GM23338 (cell line): ENCODE measurements at regions not wholly inside any gene's neighbourhood (a gene's known extent, or its start where the extent isn't known, plus 50 kb on each side); places are given as distances from the start of the nearest gene placed in this dataset.

Source experiments
- ATAC-seq: fragments of 200-7000 bp; cut with Tn5 transposase; 3 replicates; pipeline ENCODE4 v1.9.1; 2020
- DNase-seq: peaks from one replicate; pipeline ENCODE4 v3.0.0-alpha.2; 2015; ENCODE audit warnings: low spot score
- H2AFZ ChIP-seq: fragments of 200-600 bp; sonication (generic); 2 replicates; pipeline ENCODE4 v1.8.0; 2016; ENCODE audit warnings: antibody characterized with exemption, mild to moderate bottlenecking, moderate library complexity
- H3F3A ChIP-seq: fragments of 200-600 bp; sonication (generic); replicated peaks from 2 replicates; pipeline ENCODE4 v1.8.0; 2017; ENCODE audit warnings: antibody characterized with exemption, mixed run types, low read depth
- H3K27ac ChIP-seq: fragments of 200-600 bp; sonication (generic); 2 replicates; pipeline ENCODE4 v1.6.1; 2016; ENCODE audit warnings: low read depth
- H3K27me3 ChIP-seq: fragments of 200-600 bp; sonication (generic); 2 replicates; pipeline ENCODE4 v1.8.0; 2016; ENCODE audit warnings: mild to moderate bottlenecking, mixed run types, moderate library complexity; ENCODE audit not compliant: insufficient read depth
- H3K36me3 ChIP-seq: fragments of 200-600 bp; sonication (generic); 2 replicates; pipeline ENCODE4 v1.8.0; 2016; ENCODE audit warnings: mild to moderate bottlenecking; ENCODE audit not compliant: insufficient read depth
- H3K4me1 ChIP-seq: fragments of 200-600 bp; sonication (generic); 2 replicates; pipeline ENCODE4 v1.8.0; 2016; ENCODE audit warnings: mild to moderate bottlenecking, moderate library complexity; ENCODE audit not compliant: insufficient read depth
- H3K4me2 ChIP-seq: fragments of 200-600 bp; sonication (generic); 2 replicates; pipeline ENCODE4 v1.7.1; 2017; ENCODE audit warnings: mixed run types
- H3K4me3 ChIP-seq: fragments of 200-600 bp; sonication (generic); 2 replicates; pipeline ENCODE4 v1.6.1; 2016; ENCODE audit warnings: mixed run types
- H3K79me2 ChIP-seq: fragments of 200-600 bp; sonication (generic); replicated peaks from 2 replicates; pipeline ENCODE4 v1.8.0; 2017; ENCODE audit warnings: mild to moderate bottlenecking; ENCODE audit not compliant: insufficient read depth
- H3K9me2 ChIP-seq: fragments of 200-600 bp; sonication (generic); 2 replicates; pipeline ENCODE4 v1.8.0; 2017; ENCODE audit not compliant: insufficient read depth
- H4K20me1 ChIP-seq: fragments of 200-600 bp; sonication (generic); replicated peaks from 2 replicates; pipeline ENCODE4 v1.8.0; 2017; ENCODE audit warnings: mild to moderate bottlenecking; ENCODE audit not compliant: insufficient read depth
- H3K27ac Mint-ChIP-seq: 2 replicates; pipeline ENCODE4 v1.8.0; 2020; ENCODE audit warnings: inconsistent platforms, mild to moderate bottlenecking, moderate library complexity, mixed read lengths
- H3K27me3 Mint-ChIP-seq: 3 replicates; pipeline ENCODE4 v1.8.0; 2022; ENCODE audit warnings: low read depth, mild to moderate bottlenecking, moderate library complexity, mixed read lengths, inconsistent platforms; ENCODE audit not compliant: insufficient read depth, poor library complexity
- H3K36me3 Mint-ChIP-seq: 3 replicates; pipeline ENCODE4 v1.8.0; 2021; ENCODE audit warnings: low read depth, mild to moderate bottlenecking, inconsistent platforms, moderate library complexity, mixed read lengths
- H3K4me1 Mint-ChIP-seq: 3 replicates; pipeline ENCODE4 v1.8.0; 2020; ENCODE audit warnings: mild to moderate bottlenecking, inconsistent platforms, mixed read lengths
- H3K4me3 Mint-ChIP-seq: 3 replicates; pipeline ENCODE4 v1.8.0; 2021; ENCODE audit warnings: moderate library complexity, mild to moderate bottlenecking, inconsistent platforms, mixed read lengths
- H3K9me3 Mint-ChIP-seq: 3 replicates; pipeline ENCODE4 v1.8.0; 2020; ENCODE audit warnings: moderate library complexity, mild to moderate bottlenecking, inconsistent platforms, mixed read lengths
- CREB1 ChIP-seq: fragments of 250-450 bp; sonication (Bioruptor Pico); IDR thresholded peaks from 2 replicates; pipeline ENCODE4 v1.5.0; 2020; ENCODE audit warnings: low read depth, mild to moderate bottlenecking, moderate library complexity
- EZH2phosphoT487 ChIP-seq: fragments of 200-600 bp; sonication (generic); IDR thresholded peaks from one replicate; pipeline ENCODE4 v1.8.1; 2018; ENCODE audit warnings: antibody characterized with exemption; ENCODE audit not compliant: unreplicated experiment
- JUNB ChIP-seq: IDR thresholded peaks from one replicate; pipeline ENCODE4 v1.6.1; 2016; ENCODE audit warnings: antibody characterized with exemption; ENCODE audit not compliant: unreplicated experiment
- NANOG ChIP-seq: IDR thresholded peaks from 2 replicates; pipeline ENCODE4 v1.6.1; 2016; ENCODE audit warnings: antibody characterized with exemption, borderline replicate concordance
- POLR2AphosphoS5 ChIP-seq: IDR thresholded peaks from 2 replicates; pipeline ENCODE4 v1.6.1; 2016; ENCODE audit warnings: antibody characterized with exemption, low read depth
- STAT1 ChIP-seq: IDR thresholded peaks from one replicate; pipeline ENCODE4 v1.6.1; 2016; ENCODE audit warnings: antibody characterized with exemption; ENCODE audit not compliant: unreplicated experiment
- ZNF114 ChIP-seq: fragments of 250-450 bp; sonication (Bioruptor Pico); IDR thresholded peaks from 2 replicates; pipeline ENCODE4 v1.5.0; 2020; ENCODE audit warnings: mild to moderate bottlenecking, moderate library complexity
- ZNF331 ChIP-seq: fragments of 250-450 bp; sonication (Bioruptor Pico); IDR thresholded peaks from 2 replicates; pipeline ENCODE4 v1.5.0; 2020; ENCODE audit warnings: low read depth, mild to moderate bottlenecking, moderate library complexity
- TF ChIP-seq, protein P1 (sequence below): IDR thresholded peaks from one replicate; pipeline ENCODE4 v1.6.1; 2018; ENCODE audit warnings: antibody characterized with exemption; ENCODE audit not compliant: unreplicated experiment
- TF ChIP-seq, protein P2 (sequence below): IDR thresholded peaks from 2 replicates; pipeline ENCODE4 v1.6.1; 2016; ENCODE audit warnings: antibody characterized with exemption
- TF ChIP-seq, protein P3 (sequence below): fragments of 250-450 bp; sonication (Bioruptor Pico); IDR thresholded peaks from 2 replicates; pipeline ENCODE4 v1.5.0; 2020; ENCODE audit warnings: mild to moderate bottlenecking, moderate library complexity

DNA sequence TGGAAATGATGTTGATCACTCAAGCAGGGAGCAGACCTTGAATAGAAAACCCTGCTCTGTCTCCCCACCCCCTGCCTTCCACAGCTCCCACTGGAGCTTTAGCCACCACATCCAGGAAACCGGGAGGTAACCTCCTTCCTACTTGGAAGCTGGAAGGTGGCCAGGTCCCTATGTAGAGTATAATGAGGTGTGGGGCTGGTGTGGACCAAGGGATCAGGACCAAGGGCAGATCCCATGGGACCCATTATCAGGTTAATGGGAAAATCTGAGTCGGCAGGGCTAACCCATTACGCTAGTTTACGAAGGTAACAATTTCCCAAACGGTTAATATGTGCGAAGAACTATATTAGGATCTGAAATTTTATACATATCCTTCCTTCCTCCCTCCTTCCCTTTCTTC lies 321.9 kb downstream of the MIAT start (continued):
- TF ChIP-seq, protein P1, sequence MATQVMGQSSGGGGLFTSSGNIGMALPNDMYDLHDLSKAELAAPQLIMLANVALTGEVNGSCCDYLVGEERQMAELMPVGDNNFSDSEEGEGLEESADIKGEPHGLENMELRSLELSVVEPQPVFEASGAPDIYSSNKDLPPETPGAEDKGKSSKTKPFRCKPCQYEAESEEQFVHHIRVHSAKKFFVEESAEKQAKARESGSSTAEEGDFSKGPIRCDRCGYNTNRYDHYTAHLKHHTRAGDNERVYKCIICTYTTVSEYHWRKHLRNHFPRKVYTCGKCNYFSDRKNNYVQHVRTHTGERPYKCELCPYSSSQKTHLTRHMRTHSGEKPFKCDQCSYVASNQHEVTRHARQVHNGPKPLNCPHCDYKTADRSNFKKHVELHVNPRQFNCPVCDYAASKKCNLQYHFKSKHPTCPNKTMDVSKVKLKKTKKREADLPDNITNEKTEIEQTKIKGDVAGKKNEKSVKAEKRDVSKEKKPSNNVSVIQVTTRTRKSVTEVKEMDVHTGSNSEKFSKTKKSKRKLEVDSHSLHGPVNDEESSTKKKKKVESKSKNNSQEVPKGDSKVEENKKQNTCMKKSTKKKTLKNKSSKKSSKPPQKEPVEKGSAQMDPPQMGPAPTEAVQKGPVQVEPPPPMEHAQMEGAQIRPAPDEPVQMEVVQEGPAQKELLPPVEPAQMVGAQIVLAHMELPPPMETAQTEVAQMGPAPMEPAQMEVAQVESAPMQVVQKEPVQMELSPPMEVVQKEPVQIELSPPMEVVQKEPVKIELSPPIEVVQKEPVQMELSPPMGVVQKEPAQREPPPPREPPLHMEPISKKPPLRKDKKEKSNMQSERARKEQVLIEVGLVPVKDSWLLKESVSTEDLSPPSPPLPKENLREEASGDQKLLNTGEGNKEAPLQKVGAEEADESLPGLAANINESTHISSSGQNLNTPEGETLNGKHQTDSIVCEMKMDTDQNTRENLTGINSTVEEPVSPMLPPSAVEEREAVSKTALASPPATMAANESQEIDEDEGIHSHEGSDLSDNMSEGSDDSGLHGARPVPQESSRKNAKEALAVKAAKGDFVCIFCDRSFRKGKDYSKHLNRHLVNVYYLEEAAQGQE, result peak; percentile 74

DNA sequence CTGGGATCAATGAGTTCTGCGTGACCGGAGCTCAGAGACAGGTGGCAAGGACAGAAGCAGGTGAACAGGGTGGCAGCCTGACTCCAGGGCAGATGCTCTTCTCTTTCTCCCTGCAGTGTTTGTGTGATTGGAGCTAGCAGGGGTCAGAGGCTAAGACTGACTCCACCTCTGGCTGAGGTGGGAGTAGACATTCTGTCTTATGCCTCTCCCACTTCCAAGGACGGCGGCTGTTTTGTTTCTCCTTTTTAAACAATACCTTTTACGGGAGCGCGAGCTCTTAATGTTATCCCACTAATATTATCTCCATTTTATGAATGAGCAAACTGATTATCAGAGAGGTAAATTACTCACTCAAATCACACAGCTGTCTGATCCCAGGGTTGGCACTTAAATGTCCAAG lies 323.7 kb downstream of the MIAT start:
- Histone ChIP-seq H4K20me1 (no peaks in the 10 kb centered on the region), H3K27me3 (no peaks in the 10 kb centered on the region), H2AFZ (no peak overlapping the region), H3K36me3 (no peaks in the 10 kb centered on the region), H3K9me2 (no peaks in the 10 kb centered on the region), H3F3A (no peaks in the 10 kb centered on the region), H3K79me2 (no peaks in the 10 kb centered on the region), H3K4me3 (no peak overlapping the region), H3K4me2 (no peak overlapping the region), H3K4me1 (peaks cover 8% of the 10 kb centered on the region), H3K27ac (no peak overlapping the region)
- Mint-ChIP-seq H3K36me3 (no peaks in the 10 kb centered on the region), H3K9me3 (no peaks in the 10 kb centered on the region), H3K27ac (no peak overlapping the region), H3K27me3 (peaks cover 3% of the 10 kb centered on the region), H3K4me1 (peaks cover 5% of the 10 kb centered on the region), H3K4me3 (no peak overlapping the region)
- DNase-seq (no peak), ATAC-seq (no peak; the same call in 2 of the 3 replicates)
- TF ChIP-seq STAT1 (no peak), CREB1 (CRISPR knock-in tag) (no peak), POLR2AphosphoS5 (no peak), ZNF331 (CRISPR knock-in tag) (no peak), JUNB (no peak), ZNF114 (CRISPR knock-in tag) (no peak), NANOG (no peak), EZH2phosphoT487 (no peak)
- TF ChIP-seq, protein P2, sequence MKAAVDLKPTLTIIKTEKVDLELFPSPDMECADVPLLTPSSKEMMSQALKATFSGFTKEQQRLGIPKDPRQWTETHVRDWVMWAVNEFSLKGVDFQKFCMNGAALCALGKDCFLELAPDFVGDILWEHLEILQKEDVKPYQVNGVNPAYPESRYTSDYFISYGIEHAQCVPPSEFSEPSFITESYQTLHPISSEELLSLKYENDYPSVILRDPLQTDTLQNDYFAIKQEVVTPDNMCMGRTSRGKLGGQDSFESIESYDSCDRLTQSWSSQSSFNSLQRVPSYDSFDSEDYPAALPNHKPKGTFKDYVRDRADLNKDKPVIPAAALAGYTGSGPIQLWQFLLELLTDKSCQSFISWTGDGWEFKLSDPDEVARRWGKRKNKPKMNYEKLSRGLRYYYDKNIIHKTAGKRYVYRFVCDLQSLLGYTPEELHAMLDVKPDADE, result no peak
- TF ChIP-seq, protein P1, result no peak
- TF ChIP-seq, protein P3, sequence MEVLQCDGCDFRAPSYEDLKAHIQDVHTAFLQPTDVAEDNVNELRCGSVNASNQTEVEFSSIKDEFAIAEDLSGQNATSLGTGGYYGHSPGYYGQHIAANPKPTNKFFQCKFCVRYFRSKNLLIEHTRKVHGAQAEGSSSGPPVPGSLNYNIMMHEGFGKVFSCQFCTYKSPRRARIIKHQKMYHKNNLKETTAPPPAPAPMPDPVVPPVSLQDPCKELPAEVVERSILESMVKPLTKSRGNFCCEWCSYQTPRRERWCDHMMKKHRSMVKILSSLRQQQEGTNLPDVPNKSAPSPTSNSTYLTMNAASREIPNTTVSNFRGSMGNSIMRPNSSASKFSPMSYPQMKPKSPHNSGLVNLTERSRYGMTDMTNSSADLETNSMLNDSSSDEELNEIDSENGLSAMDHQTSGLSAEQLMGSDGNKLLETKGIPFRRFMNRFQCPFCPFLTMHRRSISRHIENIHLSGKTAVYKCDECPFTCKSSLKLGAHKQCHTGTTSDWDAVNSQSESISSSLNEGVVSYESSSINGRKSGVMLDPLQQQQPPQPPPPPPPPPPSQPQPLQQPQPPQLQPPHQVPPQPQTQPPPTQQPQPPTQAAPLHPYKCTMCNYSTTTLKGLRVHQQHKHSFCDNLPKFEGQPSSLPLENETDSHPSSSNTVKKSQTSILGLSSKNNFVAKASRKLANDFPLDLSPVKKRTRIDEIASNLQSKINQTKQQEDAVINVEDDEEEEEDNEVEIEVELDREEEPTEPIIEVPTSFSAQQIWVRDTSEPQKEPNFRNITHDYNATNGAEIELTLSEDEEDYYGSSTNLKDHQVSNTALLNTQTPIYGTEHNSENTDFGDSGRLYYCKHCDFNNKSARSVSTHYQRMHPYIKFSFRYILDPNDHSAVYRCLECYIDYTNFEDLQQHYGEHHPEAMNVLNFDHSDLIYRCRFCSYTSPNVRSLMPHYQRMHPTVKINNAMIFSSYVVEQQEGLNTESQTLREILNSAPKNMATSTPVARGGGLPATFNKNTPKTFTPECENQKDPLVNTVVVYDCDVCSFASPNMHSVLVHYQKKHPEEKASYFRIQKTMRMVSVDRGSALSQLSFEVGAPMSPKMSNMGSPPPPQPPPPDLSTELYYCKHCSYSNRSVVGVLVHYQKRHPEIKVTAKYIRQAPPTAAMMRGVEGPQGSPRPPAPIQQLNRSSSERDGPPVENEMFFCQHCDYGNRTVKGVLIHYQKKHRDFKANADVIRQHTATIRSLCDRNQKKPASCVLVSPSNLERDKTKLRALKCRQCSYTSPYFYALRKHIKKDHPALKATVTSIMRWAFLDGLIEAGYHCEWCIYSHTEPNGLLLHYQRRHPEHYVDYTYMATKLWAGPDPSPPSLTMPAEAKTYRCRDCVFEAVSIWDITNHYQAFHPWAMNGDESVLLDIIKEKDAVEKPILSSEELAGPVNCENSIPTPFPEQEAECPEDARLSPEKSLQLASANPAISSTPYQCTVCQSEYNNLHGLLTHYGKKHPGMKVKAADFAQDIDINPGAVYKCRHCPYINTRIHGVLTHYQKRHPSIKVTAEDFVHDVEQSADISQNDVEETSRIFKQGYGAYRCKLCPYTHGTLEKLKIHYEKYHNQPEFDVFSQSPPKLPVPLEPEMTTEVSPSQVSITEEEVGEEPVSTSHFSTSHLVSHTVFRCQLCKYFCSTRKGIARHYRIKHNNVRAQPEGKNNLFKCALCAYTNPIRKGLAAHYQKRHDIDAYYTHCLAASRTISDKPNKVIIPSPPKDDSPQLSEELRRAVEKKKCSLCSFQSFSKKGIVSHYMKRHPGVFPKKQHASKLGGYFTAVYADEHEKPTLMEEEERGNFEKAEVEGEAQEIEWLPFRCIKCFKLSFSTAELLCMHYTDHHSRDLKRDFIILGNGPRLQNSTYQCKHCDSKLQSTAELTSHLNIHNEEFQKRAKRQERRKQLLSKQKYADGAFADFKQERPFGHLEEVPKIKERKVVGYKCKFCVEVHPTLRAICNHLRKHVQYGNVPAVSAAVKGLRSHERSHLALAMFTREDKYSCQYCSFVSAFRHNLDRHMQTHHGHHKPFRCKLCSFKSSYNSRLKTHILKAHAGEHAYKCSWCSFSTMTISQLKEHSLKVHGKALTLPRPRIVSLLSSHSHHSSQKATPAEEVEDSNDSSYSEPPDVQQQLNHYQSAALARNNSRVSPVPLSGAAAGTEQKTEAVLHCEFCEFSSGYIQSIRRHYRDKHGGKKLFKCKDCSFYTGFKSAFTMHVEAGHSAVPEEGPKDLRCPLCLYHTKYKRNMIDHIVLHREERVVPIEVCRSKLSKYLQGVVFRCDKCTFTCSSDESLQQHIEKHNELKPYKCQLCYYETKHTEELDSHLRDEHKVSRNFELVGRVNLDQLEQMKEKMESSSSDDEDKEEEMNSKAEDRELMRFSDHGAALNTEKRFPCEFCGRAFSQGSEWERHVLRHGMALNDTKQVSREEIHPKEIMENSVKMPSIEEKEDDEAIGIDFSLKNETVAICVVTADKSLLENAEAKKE (CRISPR knock-in tag), result no peak
